Suppressor macrophage (primary cell): ENCODE measurements at regions not wholly inside any gene's neighbourhood (a gene's known extent, or its start where the extent isn't known, plus 50 kb on each side); places are given as distances from the start of the nearest gene placed in this dataset.

Experiments used
- DNase-seq, 4 experiments: peaks; one replicate each; pipeline ENCODE4 v3.0.0-alpha.2; 2020 to 2022

DNA sequence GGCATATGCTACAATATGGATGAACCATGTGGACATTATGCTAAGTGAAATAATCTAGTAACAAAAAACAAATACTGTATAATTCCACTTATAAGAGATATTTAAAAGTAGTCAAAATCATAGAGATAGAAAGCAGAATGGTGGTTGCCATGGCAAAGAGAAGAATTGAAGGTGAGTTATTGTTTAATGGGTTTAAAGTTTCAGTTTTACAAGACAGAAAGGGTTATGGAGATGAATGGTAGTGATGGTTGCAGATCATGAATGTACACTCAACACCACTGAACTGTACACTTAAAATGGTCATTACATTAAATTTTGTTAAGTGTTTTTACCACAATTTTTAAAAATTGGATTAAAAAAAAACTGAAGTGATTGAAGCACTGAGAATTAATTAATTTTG is 298.2 kb upstream of the ZC3H15 start:
- no peak for DNase-seq

DNA sequence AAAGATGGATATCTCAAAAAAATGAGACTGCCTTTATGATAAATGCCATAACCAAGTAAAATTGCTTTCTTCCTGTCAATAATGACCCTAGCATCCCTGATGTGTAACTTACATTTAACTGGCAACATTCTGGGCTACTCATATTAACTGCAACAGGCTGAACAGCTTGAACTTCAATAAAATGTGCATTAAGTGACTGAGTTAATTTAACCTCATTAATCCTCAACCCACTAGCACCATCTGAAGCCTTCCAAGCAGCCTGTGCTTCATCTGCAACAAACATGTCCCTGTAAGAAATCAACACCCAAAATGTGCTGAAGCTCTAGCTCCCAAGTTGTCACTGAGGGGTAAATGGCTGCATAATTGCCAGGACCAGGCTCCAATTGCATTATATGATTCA is 296.2 kb upstream of the ZC3H15 start:
- DNase-seq = no peak

DNA sequence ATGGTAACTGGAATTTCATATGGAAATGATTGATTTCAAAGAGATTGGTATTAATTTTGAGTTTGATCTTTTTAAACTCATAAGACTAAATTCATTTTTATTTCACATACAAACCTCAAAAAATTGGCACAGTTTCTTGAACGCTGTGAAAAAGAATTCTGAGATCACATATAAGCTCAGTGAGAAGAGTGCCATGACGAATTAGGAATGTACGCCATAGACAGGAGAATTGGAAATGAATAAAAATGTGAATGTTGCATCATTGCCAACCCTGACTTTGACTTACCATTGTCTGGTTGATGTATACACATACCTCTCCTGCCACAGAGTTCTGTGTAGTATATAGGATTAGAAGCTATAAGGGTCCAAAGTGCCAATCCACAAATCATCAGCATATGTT is 290.4 kb upstream of the ZC3H15 start:
- no peak for DNase-seq

DNA sequence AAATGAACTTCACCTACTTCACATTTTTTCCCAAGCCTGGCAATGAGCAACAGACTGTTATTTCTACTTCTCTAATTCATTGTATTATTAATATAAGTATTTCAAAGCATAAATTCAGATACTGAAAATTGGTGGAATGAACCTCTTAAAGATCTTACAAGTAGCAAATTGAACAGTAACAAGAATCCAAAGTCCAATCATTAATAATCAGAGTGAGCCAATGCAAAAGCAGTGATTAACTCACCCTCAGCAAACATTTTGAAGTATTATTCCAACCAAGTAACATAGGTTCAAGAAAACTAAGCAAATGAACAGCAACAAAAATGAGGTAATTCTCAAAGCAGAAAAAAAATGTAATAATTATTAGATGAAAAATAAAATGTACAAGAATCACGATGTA is 288.1 kb upstream of the ZC3H15 start:
- DNase-seq = no peak

DNA sequence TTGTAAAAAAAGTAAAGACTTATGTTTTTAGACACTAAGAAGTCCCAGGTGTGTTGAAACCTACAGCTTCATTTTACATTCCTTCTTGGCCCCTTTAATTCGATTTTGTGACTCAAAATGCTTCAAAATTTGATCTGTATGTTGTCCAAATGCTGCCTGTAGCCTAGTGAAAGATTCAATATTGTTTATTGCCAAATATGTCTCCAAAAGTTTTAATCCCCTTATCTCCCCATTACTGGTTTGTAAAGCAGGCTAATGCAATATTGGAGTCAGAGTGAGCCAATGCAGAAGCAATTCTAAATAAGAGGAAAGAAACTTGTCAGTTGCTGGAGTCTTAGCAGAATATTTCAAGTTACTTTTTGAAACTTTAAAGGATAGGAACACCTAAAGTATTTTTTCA is 287.0 kb upstream of the ZC3H15 start:
- DNase-seq = no peak

DNA sequence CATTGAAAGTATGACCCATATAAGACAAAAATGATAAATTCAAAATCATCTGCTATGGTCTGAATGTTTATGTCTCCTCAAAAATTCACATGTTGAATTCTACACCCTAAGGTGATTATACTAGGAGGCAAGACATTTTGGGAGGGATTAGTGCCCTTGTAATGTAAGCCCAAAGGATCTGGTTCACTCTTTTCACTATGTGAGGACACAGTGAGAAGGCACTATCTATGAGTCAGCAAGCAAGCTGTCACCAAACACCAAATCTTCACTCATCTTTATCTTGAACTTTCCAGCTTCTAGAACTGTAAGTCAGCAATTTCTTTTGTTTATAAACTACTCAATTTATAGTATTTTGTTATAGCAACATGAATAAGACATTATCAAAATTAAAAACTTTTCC is 284.7 kb upstream of the ZC3H15 start:
- no peak for DNase-seq

DNA sequence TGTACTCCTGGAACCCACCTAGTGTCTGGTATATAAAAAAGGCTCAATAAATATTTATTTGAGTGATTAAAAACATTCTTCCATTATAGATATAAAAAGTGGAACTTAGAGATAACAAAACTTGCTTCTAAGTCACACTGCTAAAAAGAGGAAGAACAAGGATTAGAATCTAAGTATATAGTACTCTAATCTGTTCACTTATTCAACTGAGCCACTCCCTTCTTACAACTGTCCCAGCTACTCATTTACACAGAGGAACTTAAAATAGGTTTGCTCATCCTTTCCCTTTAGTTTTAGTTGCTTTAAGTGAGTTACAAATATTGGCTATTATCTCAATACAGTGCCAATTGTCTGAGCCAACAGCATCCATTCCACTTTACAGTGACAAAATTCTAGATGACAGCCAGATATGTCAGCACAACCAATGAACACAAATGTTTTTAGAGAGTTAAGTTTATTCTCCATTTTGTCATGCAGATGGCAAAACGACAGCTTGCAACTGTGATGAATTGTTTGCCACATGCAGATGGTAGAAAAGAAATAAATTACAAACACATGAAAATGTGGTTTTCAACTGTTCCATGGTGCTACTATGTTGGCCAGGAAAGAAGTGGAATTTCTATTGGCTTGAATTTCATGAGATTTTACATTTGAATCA is 280.7 kb upstream of the ZC3H15 start:
- peak in 1 of 4 experiments; percentile 10 for DNase-seq

DNA sequence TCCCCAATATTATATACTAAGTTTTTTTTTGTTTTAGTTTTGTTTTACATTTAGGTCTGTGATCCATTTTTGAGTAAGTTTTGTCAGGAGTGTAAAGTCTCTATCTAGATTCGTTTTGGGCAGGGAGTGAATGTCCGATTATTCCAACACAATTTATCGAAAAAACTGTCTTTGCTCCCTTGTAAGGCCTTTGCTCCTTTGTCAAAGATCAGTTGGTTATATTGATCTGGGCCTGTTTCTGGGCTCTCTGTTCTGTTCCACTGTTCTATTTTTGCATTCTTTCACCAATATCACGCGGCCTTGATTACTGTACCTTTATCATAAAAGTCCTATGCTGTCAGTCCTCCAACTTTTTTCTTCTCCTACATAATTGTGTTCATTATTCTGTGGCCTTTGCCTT is 276.5 kb upstream of the ZC3H15 start:
- no peak for DNase-seq

DNA sequence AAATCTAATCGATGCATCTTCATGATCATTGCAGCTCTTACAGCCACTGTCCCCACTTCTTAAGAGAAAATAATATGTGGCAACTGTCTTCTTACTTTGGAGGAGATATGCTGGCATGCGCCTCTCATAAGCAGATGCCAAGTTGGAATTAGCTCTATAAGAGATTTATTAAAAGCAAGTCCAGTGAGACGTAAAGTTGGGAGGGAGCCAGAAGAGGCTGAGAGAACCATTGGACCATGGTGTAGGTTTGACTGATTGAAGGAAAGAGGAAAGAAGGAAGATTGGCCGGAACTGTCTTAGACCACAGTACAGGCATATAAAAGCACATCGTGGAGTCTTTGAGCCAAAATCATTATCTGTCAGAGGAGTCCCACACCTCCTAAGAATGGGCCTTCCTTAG is 265.7 kb upstream of the ZC3H15 start:
- DNase-seq = no peak

DNA sequence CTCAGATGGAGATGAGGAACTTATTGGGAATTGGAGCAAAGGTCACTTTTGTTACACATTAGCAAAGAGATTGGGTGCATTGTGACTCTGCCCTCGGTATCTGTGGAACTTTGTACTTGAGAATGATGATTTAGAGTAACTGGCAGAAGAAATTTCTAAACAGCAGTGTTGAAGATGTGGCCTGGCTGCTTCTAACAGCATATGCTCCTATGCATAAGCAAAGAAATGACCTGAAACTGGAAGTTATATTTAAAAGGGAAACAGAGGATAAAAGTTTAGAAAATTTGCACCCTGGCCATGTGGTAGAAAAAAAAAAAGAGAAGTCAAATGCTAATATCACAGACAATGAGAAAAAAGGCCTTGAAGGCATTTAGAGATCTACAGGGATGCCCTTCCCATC is 256.8 kb upstream of the ZC3H15 start:
- no peak for DNase-seq

DNA sequence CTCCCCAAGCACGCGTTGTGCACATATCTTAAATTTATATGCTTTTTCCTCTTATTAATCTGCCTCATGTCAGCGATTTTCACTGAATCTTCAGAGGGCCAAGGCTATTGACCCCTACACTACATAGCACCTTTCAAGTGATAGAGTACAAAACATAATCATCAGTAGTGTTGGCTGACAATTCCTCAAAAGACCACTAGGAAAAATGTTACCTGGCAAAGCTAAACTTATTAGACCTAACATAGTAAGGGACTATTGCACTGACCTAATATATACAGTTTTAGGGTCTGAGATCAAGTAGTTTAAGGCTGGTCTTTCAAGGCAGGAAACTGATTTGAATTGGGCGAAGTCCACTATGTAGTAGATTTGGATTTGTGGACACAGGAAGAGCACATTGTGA is 244.2 kb upstream of the ZC3H15 start:
- DNase-seq = no peak

DNA sequence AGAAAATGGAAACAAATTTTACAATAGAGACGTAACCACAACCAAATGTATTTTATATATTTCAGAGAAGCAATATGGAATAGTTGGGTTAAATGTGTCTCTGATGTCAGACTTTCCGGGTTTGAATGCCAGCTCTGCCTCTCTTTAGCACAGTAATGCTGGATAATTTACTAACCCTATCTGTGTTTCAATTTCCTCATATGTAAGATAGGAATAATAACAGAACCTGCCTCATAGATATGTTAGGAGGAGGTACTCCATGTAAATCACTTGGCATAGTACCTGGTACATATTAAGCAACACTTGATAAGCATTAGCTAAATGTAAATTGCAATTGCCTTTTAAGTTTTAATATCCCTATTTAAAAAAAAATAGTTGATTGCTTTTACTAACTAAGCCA is 231.3 kb upstream of the ZC3H15 start:
- DNase-seq = no peak

DNA sequence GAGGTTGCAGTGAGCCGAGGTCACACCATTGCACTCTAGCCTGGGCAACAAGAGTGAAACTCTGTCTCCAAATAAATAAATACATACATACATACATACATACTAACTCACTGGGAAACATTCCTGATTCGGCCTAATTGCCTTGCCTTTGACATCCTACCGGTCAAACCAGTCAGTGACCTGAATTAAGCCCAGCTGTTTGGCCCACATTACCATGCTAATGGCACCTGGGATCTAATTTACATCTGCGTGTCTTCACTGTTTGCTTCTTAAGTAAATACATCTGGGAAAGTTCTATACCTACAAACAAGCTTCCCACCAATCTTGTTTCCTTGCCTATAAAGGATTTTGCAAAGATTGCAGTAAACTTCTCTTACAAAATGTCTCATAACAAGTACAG is 230.2 kb upstream of the ZC3H15 start:
- no peak for DNase-seq

DNA sequence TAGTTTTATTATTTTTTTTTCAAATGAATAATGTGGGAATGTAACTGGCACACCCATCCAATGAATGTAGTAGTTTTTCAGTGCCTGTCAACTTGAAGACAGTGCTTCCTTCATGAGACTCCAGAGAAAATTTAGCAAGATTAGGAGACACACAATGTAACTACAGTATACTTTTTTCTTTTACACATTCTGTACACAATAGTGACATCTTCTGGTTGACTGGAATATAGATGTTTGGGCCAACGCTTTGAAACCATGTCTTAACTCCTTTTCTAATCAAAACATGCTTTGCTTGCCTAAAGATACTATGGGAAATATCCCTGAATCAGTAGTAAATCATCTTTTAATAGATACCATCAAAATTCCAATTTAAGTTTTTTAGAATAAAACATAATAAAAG is 229.5 kb upstream of the ZC3H15 start:
- peak in 2 of 4 experiments; percentile 24 to 37 for DNase-seq

DNA sequence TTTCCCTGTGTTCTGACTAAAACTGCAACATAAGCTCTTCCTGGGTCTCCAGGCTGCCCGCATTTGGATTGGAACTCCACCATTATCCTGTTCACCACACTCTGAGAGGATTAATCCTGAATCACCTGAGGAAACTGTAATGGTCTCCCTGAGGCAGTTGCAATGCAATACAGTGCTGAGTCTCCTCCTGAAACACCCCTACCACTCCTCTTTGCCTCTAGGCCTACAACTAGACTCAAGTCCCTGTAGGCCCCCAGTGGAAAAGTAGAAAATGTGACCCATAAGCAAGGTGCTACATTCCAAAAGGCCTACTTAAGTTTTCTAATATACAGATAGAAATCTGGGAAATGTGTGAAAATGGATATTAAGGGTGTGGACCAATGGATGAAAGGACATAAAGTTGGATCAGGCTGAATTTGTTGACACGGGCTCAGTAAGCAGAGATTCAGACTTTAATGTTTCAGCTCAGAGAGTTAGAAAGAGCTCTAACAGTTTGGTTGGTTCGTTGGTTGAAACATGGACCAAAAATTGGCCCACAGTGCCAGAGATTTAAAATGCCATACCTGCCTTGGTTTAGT is 222.3 kb upstream of the ZC3H15 start:
- DNase-seq = no peak

DNA sequence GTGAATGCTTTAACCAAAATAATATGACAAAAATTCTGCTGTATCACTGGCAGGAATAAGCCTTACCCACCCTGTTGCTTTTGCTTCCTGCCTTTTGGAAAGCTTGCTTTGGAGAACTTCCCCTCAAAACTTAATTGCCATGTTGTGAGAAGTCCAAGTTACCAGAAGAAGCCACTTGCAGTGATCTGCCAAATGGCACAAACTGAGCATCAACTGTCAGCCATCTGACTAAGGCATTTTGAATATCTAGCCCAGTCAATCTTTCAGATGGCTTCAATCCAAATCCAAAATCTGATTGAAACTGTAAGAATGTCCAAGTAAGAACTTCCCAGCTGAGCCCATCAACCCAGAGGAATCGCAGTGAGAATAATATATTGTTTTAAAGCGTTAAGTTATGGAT is 216.5 kb upstream of the ZC3H15 start:
- no peak for DNase-seq

DNA sequence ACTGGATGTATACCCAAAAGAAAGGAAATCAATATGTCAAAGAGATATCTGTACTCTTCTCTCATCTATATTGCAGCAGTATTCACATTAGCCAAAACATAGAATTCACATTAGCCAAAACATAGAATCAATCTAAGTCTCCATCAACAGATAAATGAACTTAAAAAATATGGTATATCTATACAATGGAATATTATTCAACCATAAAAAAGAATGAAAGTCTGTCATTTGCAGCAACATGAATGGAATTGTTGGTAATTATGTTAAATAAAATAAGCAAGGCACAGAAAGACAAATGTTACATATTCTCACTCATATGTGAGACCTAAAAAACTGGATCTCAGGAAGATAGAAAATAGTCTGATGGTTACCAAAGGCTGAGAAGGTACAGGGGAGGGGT is 212.1 kb upstream of the ZC3H15 start:
- no peak for DNase-seq

DNA sequence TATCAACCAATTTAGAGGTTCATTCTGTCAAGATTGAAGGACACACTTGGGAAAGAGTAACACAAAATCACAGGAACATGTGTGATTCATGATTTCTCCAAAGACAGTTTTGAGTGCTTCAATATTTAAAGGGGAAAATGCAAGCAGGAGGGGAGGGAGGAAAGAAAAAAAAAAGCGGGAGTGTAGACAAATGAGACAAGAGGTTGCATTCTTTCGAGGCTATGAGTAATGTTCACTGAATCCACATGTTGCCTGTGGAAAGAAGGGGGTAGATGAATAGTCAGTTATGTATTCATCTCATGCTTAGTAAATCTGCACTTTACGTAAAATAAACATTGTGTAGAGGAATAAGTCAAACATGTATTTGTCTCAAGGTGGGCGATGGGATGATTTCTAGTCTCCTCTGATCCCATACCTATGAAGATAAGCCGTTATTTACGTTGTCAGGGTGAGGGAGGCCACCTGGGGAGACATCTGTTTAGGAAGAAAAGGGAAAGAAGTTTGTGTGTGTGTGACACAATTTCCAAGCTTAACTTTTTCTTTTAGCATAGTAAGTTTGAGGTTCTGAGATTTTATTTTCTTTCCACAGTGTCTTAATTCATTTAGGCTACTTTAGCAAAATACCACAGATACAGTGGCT is 211.0 kb upstream of the ZC3H15 start:
- no peak for DNase-seq

DNA sequence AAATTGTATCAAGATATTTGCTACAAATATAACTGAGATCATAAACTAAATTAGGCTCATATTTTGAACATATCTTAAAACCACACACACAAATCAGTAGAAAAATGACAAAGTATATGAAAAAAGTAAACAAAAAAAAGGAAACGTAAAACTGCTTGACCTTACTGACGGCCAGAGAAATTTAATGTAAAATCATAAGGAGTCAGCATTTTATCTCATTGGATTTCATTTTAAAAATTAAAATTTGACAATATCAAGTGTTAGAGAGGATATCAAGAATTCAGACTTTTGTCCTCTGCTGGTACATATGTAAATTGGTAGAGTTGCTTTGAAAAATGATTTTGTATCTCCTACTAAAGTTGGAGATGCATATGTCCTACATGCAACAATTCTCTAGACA is 209.2 kb upstream of the ZC3H15 start:
- no peak for DNase-seq

DNA sequence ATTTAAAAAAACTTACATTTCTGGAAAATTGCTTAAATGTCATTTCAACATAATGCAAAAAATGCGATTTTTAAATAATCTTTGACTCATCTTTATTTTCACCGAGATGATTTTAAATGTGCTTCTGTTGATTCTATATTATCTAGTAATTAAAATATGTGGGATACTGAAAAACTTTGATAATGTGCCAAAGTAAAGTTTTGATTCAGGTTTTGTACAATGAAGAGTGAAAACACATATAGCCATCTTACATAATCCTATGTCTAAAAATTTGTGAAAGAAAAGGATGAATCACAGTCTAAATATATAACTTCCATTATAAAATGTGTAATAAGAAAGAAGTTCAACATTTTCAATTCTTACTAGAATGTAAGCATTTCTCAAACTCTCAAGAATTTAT is 204.3 kb upstream of the ZC3H15 start:
- no peak for DNase-seq

DNA sequence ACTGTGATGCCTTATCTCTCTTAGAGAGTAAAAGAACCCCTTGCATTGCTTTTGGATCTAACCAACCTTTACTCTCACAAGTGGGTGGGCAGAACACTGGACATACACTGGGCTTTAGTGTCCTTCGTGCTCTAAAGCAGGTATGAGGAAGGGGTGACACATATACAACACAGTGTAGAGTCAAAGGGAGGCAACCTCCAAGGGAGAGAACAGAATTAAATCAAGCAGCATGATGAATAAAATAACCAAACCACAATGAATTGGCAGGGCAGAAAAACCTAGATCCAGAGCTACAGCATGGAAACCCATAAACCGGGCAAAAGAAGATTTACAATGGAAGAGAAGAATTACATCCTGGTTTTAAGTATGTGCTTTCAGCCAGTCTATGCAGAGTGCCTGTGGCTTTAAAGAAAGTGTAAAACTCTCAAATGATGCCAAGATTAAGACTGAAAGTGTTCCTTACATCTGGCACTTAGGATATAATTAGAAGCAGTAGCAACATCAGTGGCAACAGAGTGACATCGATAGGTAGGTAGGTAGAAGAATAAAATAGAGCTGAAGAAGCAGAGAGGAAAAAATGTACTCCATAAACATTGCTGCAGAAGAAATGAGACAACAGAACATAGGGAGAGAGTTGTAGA is 191.7 kb upstream of the ZC3H15 start:
- DNase-seq = no peak

DNA sequence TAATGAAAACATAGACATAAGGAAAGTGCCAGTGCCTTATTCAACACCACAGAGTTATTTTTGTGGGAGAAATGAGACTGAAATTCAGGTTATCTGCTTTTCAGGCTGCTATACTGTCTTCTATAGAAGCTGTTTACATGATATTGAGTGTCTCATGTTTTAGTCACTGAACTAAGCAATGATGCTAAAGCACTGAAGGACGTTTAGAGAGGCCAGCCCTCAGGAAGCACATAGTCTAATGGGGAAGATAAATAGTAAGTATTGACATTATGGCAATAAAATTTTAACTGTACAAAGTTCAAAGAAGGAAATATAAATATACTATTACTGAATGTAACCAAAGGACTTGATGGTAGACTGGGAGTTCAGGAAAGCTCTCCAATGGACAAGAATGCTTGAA is 186.4 kb upstream of the ZC3H15 start:
- DNase-seq = no peak

DNA sequence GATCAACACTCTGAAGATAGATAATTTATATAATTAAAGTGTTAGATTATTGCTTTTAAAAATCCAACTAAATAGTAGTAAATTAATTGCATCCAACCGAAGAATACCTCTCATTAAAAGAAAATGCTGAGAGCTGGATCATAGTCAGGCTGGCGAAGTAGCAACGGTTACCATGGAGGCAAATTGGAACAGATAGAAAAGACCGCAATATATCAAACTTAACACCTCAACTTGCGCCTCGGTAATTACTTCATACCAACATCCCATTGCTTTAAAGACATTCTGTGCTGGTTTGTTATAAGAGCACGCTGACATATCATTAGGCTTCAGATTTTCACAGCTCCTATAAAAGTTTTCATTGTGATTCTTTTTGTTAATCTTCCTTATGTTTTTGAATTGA is 183.8 kb upstream of the ZC3H15 start:
- DNase-seq = no peak

DNA sequence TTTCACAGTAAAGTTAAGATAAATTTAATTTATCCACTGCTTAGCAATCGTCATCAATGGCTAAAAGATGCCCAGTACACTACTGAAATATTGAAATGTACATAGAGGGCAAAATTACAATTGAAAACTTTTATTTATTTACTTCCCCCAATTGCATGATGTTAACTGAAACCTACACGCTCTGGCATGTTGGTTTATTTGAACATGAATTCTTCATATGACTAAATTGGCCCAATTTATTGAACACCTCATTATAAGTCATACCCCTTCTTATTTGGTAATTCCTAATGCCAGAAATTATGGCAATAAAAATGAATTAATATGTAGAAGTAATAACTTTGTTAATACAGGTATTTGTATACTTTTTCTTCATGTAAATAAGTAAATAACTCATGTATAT is 183.0 kb upstream of the ZC3H15 start:
- DNase-seq = no peak
